ENCODE measurements at regions not wholly inside any gene's neighbourhood (a gene's known extent, or its start where the extent isn't known, plus 50 kb on each side); places are given as distances from the start of the nearest gene placed in this dataset.

DNA sequence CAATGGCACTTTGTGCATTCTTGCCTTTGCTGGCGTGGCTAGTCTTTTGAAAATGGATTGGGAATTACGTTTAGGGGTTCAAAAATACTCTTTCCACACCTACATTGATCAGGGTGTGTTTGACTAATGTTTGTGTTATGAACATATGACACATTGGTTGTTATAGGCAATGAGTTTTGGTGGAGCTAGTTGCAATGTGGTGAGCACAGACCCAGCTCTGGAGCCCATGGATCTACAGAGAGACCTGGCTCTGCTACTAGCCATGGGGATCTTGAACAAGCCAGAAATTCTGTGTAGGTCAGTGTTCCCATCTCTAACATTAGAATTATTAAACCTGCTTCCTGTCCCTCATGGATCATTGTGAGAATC lies 222.4 kb upstream of the UBL3 start:
- H3K4me2 ChIP-seq (ENCODE audit: extremely low read depth, insufficient read depth, low read length), result no peak overlapping the region
- TF ChIP-seq, protein P1, sequence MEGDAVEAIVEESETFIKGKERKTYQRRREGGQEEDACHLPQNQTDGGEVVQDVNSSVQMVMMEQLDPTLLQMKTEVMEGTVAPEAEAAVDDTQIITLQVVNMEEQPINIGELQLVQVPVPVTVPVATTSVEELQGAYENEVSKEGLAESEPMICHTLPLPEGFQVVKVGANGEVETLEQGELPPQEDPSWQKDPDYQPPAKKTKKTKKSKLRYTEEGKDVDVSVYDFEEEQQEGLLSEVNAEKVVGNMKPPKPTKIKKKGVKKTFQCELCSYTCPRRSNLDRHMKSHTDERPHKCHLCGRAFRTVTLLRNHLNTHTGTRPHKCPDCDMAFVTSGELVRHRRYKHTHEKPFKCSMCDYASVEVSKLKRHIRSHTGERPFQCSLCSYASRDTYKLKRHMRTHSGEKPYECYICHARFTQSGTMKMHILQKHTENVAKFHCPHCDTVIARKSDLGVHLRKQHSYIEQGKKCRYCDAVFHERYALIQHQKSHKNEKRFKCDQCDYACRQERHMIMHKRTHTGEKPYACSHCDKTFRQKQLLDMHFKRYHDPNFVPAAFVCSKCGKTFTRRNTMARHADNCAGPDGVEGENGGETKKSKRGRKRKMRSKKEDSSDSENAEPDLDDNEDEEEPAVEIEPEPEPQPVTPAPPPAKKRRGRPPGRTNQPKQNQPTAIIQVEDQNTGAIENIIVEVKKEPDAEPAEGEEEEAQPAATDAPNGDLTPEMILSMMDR (conservative IDR thresholded peaks at IDR 0.05 in 1 of 2, IDR thresholded peaks at IDR 0.05 in 1 of 2; ENCODE audit: low read depth in 1 of 2, low read length in 2 of 2), result no peak
- TF ChIP-seq EZH2 (IDR thresholded peaks at IDR 0.05; ENCODE audit: low read length, missing control alignments), result no peak
- H3K9me3 ChIP-seq (ENCODE audit: control insufficient read depth, insufficient read depth, low read depth, low read length), result no peaks in the 10 kb centered on the region
- H3K36me3 ChIP-seq (ENCODE audit: control insufficient read depth, insufficient read depth, low read length), result no peaks in the 10 kb centered on the region
- H3K27me3 ChIP-seq (ENCODE audit: control insufficient read depth, insufficient read depth, low read length), result no peaks in the 10 kb centered on the region
- no peak overlapping the region for H2AFZ ChIP-seq (ENCODE audit: low read length)
- no peak for DNase-seq (ENCODE audit: low read depth in 2 of 2)
- H3K27ac ChIP-seq (ENCODE audit: insufficient read depth, low read length), result no peak overlapping the region
- no peak overlapping the region for H3K9ac ChIP-seq (ENCODE audit: insufficient read depth, low read length)
- no peak overlapping the region for H3K4me3 ChIP-seq (replicated peaks in 1 of 4; ENCODE audit: control extremely low read depth in 1 of 4, insufficient read depth in 1 of 4, low read depth in 3 of 4, low read length in 4 of 4)
- no peaks in the 10 kb centered on the region for H4K20me1 ChIP-seq (ENCODE audit: control insufficient read depth, extremely low read depth, insufficient read depth, low read length)
- H3K4me1 ChIP-seq (ENCODE audit: control insufficient read depth, extremely low read depth, insufficient read depth, low read length), result no peaks in the 10 kb centered on the region
- no peaks in the 10 kb centered on the region for H3K79me2 ChIP-seq (ENCODE audit: control insufficient read depth, insufficient read depth, low read length)

DNA sequence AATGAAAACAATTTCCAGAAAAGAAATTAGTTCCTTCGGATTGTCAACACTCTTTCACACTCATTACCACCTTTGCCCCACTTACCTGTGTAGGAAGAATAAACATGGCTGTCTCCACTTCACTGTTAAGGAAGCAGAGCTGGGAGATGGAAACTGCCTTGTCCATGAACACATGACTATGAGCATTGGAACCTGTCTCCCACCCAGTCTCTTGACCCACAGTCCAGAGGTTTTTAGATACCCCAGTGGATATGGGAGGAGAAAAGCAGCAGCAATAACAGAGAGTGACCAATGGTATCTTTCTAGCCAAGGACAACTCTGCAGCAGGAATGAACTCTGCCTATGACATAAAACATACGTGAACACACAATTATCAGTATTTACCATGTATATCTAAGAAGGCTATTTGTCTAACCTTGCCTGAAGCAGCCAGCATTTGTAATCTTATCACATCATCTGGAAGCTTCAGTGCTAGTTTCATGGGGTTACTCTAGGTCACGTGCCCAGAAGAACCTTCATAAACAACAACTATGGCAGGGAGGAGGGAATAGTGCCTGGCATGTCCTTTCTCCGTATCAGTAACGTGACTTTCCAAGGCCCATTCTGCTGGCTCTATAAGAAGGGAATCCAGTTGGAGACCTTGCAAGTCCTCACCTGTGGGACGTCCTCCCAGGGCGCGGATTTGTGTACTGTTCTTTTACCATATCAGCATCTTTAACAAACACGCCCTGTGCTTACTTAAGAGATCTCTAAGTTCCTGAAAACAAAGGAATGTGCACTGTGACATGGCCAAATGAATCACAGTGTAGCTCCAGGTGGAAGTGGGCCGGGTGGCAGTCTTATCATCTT lies 221.8 kb upstream of the UBL3 start:
- no peak overlapping the region for H3K4me3 ChIP-seq (replicated peaks in 1 of 4; ENCODE audit: control extremely low read depth in 1 of 4, insufficient read depth in 1 of 4, low read depth in 3 of 4, low read length in 4 of 4)
- H3K79me2 ChIP-seq (ENCODE audit: control insufficient read depth, insufficient read depth, low read length), result no peaks in the 10 kb centered on the region
- TF ChIP-seq, protein P1 (conservative IDR thresholded peaks at IDR 0.05 in 1 of 2, IDR thresholded peaks at IDR 0.05 in 1 of 2; ENCODE audit: low read depth in 1 of 2, low read length in 2 of 2), result no peak
- TF ChIP-seq EZH2 (IDR thresholded peaks at IDR 0.05; ENCODE audit: low read length, missing control alignments), result no peak
- no peaks in the 10 kb centered on the region for H3K27me3 ChIP-seq (ENCODE audit: control insufficient read depth, insufficient read depth, low read length)
- no peaks in the 10 kb centered on the region for H3K36me3 ChIP-seq (ENCODE audit: control insufficient read depth, insufficient read depth, low read length)
- no peak overlapping the region for H3K9ac ChIP-seq (ENCODE audit: insufficient read depth, low read length)
- no peak overlapping the region for H3K4me2 ChIP-seq (ENCODE audit: extremely low read depth, insufficient read depth, low read length)
- no peak overlapping the region for H2AFZ ChIP-seq (ENCODE audit: low read length)
- H3K27ac ChIP-seq (ENCODE audit: insufficient read depth, low read length), result no peak overlapping the region
- H3K9me3 ChIP-seq (ENCODE audit: control insufficient read depth, insufficient read depth, low read depth, low read length), result no peaks in the 10 kb centered on the region
- H3K4me1 ChIP-seq (ENCODE audit: control insufficient read depth, extremely low read depth, insufficient read depth, low read length), result no peaks in the 10 kb centered on the region
- DNase-seq (ENCODE audit: low read depth in 2 of 2), result no peak
- H4K20me1 ChIP-seq (ENCODE audit: control insufficient read depth, extremely low read depth, insufficient read depth, low read length), result no peaks in the 10 kb centered on the region

DNA sequence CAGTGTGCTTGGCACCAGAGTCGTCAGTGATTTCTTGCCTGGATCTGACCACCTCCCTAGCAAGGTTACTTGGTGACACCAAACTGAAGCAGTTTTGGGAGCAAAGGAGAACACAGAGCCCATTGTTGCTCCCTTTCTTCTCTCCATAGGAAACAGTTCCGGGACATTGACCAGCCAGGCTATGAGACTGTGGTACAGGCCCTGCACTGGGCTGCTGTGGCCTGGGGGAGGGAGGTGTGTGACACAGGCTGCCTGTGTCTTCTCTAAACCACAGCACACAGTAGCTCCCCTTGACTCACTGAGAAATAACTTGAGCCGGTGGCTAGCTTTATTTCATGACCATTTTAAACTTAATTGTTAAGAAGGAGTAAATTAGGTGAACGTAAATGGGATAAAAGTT lies 214.8 kb upstream of the UBL3 start:
- no peak overlapping the region for H3K9ac ChIP-seq (ENCODE audit: insufficient read depth, low read length)
- no peaks in the 10 kb centered on the region for H3K79me2 ChIP-seq (ENCODE audit: control insufficient read depth, insufficient read depth, low read length)
- H3K36me3 ChIP-seq (ENCODE audit: control insufficient read depth, insufficient read depth, low read length), result no peaks in the 10 kb centered on the region
- no peak for TF ChIP-seq EZH2 (IDR thresholded peaks at IDR 0.05; ENCODE audit: low read length, missing control alignments)
- TF ChIP-seq, protein P1 (conservative IDR thresholded peaks at IDR 0.05 in 1 of 2, IDR thresholded peaks at IDR 0.05 in 1 of 2; ENCODE audit: low read depth in 1 of 2, low read length in 2 of 2), result no peak
- DNase-seq (ENCODE audit: low read depth in 2 of 2), result no peak
- H3K4me1 ChIP-seq (ENCODE audit: control insufficient read depth, extremely low read depth, insufficient read depth, low read length), result no peaks in the 10 kb centered on the region
- no peak overlapping the region for H3K4me2 ChIP-seq (ENCODE audit: extremely low read depth, insufficient read depth, low read length)
- no peaks in the 10 kb centered on the region for H3K27me3 ChIP-seq (ENCODE audit: control insufficient read depth, insufficient read depth, low read length)
- no peaks in the 10 kb centered on the region for H3K9me3 ChIP-seq (ENCODE audit: control insufficient read depth, insufficient read depth, low read depth, low read length)
- H2AFZ ChIP-seq (ENCODE audit: low read length), result no peak overlapping the region
- no peaks in the 10 kb centered on the region for H4K20me1 ChIP-seq (ENCODE audit: control insufficient read depth, extremely low read depth, insufficient read depth, low read length)
- H3K27ac ChIP-seq (ENCODE audit: insufficient read depth, low read length), result no peak overlapping the region
- no peak overlapping the region for H3K4me3 ChIP-seq (replicated peaks in 1 of 4; ENCODE audit: control extremely low read depth in 1 of 4, insufficient read depth in 1 of 4, low read depth in 3 of 4, low read length in 4 of 4)

Measured in fibroblast of lung (primary cell).